WTC11 (cell line): ENCODE measurements at regions not wholly inside any gene's neighbourhood (a gene's known extent, or its start where the extent isn't known, plus 50 kb on each side); places are given as distances from the start of the nearest gene placed in this dataset.

Source experiments
- ATF3 ChIP-seq: sonication (generic); formaldehyde crosslinking; conservative IDR thresholded peaks from 2 replicates; pipeline ENCODE4 v1.8.1; 2022; ENCODE audit warnings: mild to moderate bottlenecking, missing genetic modification reagents
- GABPB1 ChIP-seq: sonication (generic); formaldehyde crosslinking; IDR thresholded peaks from 2 replicates; pipeline ENCODE4 v1.8.1; 2023; ENCODE audit warnings: mild to moderate bottlenecking, missing genetic modification reagents
- TF ChIP-seq, protein P1 (sequence below): fragments of 200-600 bp; IDR thresholded peaks from 2 replicates; pipeline ENCODE4 v1.8.0; 2022; ENCODE audit warnings: antibody characterized with exemption

- TF ChIP-seq ATF3 (CRISPR knock-in tag) = no peak
- TF ChIP-seq, protein P1, sequence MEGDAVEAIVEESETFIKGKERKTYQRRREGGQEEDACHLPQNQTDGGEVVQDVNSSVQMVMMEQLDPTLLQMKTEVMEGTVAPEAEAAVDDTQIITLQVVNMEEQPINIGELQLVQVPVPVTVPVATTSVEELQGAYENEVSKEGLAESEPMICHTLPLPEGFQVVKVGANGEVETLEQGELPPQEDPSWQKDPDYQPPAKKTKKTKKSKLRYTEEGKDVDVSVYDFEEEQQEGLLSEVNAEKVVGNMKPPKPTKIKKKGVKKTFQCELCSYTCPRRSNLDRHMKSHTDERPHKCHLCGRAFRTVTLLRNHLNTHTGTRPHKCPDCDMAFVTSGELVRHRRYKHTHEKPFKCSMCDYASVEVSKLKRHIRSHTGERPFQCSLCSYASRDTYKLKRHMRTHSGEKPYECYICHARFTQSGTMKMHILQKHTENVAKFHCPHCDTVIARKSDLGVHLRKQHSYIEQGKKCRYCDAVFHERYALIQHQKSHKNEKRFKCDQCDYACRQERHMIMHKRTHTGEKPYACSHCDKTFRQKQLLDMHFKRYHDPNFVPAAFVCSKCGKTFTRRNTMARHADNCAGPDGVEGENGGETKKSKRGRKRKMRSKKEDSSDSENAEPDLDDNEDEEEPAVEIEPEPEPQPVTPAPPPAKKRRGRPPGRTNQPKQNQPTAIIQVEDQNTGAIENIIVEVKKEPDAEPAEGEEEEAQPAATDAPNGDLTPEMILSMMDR = no peak
- no peak for TF ChIP-seq GABPB1 (CRISPR knock-in tag)
These were observed 518.0 kb downstream of the CD109 start for GRCh38 chr6:74213995-74214394.
